Nephron progenitor cell (in vitro differentiated cells): ENCODE measurements at regions not wholly inside any gene's neighbourhood (a gene's known extent, or its start where the extent isn't known, plus 50 kb on each side); places are given as distances from the start of the nearest gene placed in this dataset.
A peak's percentile ranks its signal among the peaks of the same experiment; 100 is the strongest.

Experiments
- DNase-seq: peaks from one replicate; pipeline ENCODE4 v3.0.0; 2021
- H3K27ac Mint-ChIP-seq: 2 replicates; pipeline ENCODE4 v1.8.0; 2021; ENCODE audit warnings: mild to moderate bottlenecking, moderate library complexity, mixed read lengths
- H3K27me3 Mint-ChIP-seq: 2 replicates; pipeline ENCODE4 v1.8.0; 2021; ENCODE audit warnings: mild to moderate bottlenecking, low read depth, mixed read lengths; ENCODE audit not compliant: poor library complexity
- H3K36me3 Mint-ChIP-seq: 2 replicates; pipeline ENCODE4 v1.8.0; 2021; ENCODE audit warnings: low read depth, mixed read lengths
- H3K4me1 Mint-ChIP-seq: 2 replicates; pipeline ENCODE4 v1.8.0; 2021; ENCODE audit warnings: mixed read lengths
- H3K4me3 Mint-ChIP-seq: 2 replicates; pipeline ENCODE4 v1.8.0; 2021; ENCODE audit warnings: mild to moderate bottlenecking, moderate library complexity, mixed read lengths
- H3K9me3 Mint-ChIP-seq: 2 replicates; pipeline ENCODE4 v1.8.0; 2021; ENCODE audit warnings: mild to moderate bottlenecking, moderate library complexity, mixed read lengths
- TF ChIP-seq, protein P1 (sequence below): fragments of 200-600 bp; sonication (generic); IDR thresholded peaks from 2 replicates; pipeline ENCODE4 v1.5.0; 2021; ENCODE audit warnings: antibody characterized with exemption

GRCh38 chr13:60690604-60691003 lies 293.6 kb downstream of the TDRD3 start:
- peaks cover 38% of the 10 kb centered on the region for H3K4me1 Mint-ChIP-seq
- no peak overlapping the region for H3K4me3 Mint-ChIP-seq
- DNase-seq = no peak
- TF ChIP-seq, protein P1, sequence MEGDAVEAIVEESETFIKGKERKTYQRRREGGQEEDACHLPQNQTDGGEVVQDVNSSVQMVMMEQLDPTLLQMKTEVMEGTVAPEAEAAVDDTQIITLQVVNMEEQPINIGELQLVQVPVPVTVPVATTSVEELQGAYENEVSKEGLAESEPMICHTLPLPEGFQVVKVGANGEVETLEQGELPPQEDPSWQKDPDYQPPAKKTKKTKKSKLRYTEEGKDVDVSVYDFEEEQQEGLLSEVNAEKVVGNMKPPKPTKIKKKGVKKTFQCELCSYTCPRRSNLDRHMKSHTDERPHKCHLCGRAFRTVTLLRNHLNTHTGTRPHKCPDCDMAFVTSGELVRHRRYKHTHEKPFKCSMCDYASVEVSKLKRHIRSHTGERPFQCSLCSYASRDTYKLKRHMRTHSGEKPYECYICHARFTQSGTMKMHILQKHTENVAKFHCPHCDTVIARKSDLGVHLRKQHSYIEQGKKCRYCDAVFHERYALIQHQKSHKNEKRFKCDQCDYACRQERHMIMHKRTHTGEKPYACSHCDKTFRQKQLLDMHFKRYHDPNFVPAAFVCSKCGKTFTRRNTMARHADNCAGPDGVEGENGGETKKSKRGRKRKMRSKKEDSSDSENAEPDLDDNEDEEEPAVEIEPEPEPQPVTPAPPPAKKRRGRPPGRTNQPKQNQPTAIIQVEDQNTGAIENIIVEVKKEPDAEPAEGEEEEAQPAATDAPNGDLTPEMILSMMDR = no peak
- H3K9me3 Mint-ChIP-seq = peaks cover 18% of the 10 kb centered on the region
- peaks cover 4% of the 10 kb centered on the region for H3K36me3 Mint-ChIP-seq
- no peak overlapping the region for H3K27ac Mint-ChIP-seq
- peaks cover 5% of the 10 kb centered on the region for H3K27me3 Mint-ChIP-seq

GRCh38 chr13:60689571-60689970 lies 292.6 kb downstream of the TDRD3 start:
- Mint-ChIP-seq H3K36me3 (peaks cover 4% of the 10 kb centered on the region), H3K9me3 (peaks cover 18% of the 10 kb centered on the region), H3K4me1 (peaks cover 38% of the 10 kb centered on the region), H3K4me3 (no peak overlapping the region), H3K27me3 (peaks cover 5% of the 10 kb centered on the region), H3K27ac (no peak overlapping the region)
- no peak for DNase-seq
- TF ChIP-seq, protein P1 = no peak

GRCh38 chr13:60689076-60689475 lies 292.1 kb downstream of the TDRD3 start:
- H3K4me3 Mint-ChIP-seq = no peak overlapping the region
- H3K27ac Mint-ChIP-seq = peak overlapping the region; percentile 73
- H3K4me1 Mint-ChIP-seq = peaks cover 38% of the 10 kb centered on the region
- no peak for DNase-seq
- H3K36me3 Mint-ChIP-seq = peaks cover 4% of the 10 kb centered on the region
- H3K9me3 Mint-ChIP-seq = peaks cover 18% of the 10 kb centered on the region
- peaks cover 5% of the 10 kb centered on the region for H3K27me3 Mint-ChIP-seq
- TF ChIP-seq, protein P1 = no peak

DNA sequence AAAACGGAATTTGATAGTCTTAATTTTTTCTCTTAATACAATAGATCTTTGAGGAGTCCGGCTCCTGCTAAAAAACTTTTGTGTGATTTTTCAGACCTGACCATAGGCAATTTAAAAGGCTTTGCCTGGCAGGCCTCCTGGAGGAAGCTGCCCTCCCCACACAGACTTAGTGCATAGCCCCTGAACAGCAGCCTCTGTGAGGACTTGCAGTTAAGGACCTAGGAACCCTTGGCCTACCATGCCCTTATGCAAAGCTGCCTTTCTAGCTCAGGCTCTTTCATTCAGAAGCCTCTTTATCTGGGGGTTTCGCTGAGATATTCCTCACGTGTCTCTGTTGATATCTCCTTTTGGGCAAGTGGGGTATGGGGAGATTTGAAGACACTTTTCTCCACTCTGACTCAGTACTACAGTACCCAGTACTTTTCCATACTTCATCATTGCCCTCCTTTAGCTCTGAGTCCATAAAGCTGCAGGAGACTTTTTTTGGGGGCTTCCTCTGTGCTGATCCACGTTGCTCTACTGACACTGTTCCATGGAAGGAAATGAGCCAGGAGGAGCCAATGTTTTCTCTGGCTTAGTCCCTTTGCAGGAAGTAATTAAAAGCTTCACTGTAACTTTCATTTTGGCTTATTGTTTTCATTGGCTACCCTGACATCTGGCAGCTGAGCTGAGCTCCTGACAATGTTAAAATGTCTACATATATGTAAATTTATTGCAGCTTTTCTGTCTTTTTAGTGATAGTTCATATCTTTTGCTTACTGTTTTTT lies 283.1 kb downstream of the TDRD3 start:
- TF ChIP-seq, protein P1 = no peak
- H3K9me3 Mint-ChIP-seq = no peaks in the 10 kb centered on the region
- H3K36me3 Mint-ChIP-seq = no peaks in the 10 kb centered on the region
- no peaks in the 10 kb centered on the region for H3K4me1 Mint-ChIP-seq
- no peak for DNase-seq
- peaks cover 3% of the 10 kb centered on the region for H3K27me3 Mint-ChIP-seq
- H3K27ac Mint-ChIP-seq = no peak overlapping the region
- no peak overlapping the region for H3K4me3 Mint-ChIP-seq

DNA sequence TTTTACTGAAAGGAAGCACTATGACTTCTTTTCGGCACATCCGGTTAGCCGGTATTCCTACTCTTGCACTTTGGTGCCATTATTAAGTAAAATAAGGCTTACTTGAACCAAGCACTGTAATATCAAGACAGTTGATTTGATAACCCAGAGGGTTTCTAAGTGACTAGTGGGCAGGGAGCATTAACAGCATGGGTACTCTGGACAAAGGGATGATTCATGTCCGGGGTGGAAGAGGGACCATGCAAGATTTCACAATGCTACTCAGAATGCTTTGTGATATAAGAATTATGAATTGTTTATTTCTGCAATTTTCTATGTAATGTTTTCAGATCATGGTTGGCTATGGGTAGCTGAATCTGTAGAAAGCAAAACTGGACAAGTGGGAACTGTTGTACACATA lies 282.1 kb downstream of the TDRD3 start:
- H3K27me3 Mint-ChIP-seq = peaks cover 3% of the 10 kb centered on the region
- H3K27ac Mint-ChIP-seq = no peak overlapping the region
- no peak for DNase-seq
- H3K36me3 Mint-ChIP-seq = no peaks in the 10 kb centered on the region
- H3K4me3 Mint-ChIP-seq = no peak overlapping the region
- H3K4me1 Mint-ChIP-seq = no peaks in the 10 kb centered on the region
- H3K9me3 Mint-ChIP-seq = no peaks in the 10 kb centered on the region
- TF ChIP-seq, protein P1 = no peak

DNA sequence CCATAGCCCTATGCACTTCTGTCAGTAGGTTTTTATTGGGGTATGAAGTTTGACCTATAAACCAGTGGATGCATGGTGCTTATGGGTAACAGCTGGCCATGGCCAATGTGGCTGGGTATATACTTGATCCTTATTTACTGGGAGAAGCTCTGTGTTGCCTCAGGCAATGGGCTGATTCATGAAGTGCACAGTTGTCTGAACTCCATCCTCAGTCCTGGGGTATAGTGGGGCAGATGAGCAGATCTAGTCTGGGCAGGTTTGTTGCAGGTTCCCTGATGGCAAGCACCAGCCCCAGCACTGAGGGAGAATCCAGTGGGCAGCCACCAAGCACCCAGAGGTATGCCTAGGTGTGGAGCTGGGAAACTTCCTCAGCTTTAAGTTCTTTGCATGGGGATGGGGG lies 274.4 kb downstream of the TDRD3 start:
- TF ChIP-seq, protein P1 = no peak
- no peak overlapping the region for H3K27ac Mint-ChIP-seq
- no peaks in the 10 kb centered on the region for H3K27me3 Mint-ChIP-seq
- no peak overlapping the region for H3K4me3 Mint-ChIP-seq
- H3K4me1 Mint-ChIP-seq = no peaks in the 10 kb centered on the region
- peaks cover 25% of the 10 kb centered on the region for H3K9me3 Mint-ChIP-seq
- no peaks in the 10 kb centered on the region for H3K36me3 Mint-ChIP-seq
- DNase-seq = no peak
